ENCODE measurements at regions not wholly inside any gene's neighbourhood (a gene's known extent, or its start where the extent isn't known, plus 50 kb on each side); places are given as distances from the start of the nearest gene placed in this dataset.
"Not testable (repeated sequence)": the region's sequence is repeated elsewhere in the genome, so short reads cannot be mapped to it uniquely, and the experiment has no call there.

- no peak for DNase-seq
These were observed 492.2 kb upstream of the ARRDC3 start for GRCh38 chr5:91875196-91875779.

- DNase-seq, result no peak
These were observed 484.7 kb upstream of the ARRDC3 start for GRCh38 chr5:91867799-91868198.

DNA sequence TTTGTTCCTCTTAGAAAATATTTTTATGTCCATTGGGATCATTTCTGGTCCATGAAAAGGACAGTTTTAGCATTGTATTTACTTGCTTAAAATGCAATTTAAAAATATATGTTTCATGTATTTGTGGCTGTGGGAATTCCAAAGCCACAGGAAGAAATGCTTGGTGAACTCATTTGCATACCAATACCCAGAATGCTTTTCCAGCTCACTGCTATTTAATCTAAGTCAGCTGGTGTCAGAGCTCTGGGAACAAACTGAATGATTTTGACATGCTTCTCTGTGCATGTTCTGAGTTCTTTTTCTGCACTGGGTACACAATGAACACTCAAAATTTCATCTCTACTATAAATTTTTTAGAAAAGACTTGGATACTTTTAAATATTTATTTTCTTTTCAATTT, 482.8 kb upstream of the ARRDC3 start:
- no peak for DNase-seq

DNA sequence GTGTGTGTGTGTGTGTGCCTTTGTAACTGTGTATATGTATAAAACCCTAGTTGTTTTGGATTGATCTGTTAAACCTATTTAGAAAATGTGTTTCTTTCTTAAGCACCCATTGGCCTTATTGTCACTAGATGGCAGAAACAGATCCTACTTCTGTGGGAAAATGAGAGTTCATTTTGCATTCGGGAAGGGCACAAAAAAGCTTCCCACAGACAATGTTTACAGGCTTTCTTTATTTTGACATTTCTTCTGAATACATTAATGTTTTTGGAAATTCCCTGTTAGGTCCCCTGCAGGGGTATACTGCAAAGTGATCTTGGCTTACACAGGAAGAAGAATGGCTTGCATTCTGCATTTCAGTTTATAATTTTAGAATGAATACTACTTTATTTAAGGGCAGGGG, 481.8 kb upstream of the ARRDC3 start:
- no peak for DNase-seq

DNA sequence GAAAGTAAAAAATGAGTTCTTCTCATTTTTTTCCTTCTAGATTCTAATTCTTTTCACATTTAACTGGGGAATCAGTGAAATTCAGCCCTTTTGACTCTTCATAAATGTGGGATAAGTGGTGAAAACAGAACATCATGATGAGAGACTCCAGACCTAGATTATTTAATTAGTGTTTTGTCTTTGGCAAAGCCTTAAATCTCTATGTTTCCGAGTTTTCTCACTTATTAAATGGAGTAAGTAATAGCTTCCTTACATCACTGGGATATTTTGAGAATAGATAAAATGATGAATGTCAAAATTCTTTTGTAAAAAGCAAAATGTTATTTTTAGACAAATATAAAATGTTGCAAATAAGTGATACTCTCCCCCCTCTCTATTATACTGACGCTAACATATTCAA, 468.6 kb upstream of the ARRDC3 start:
- DNase-seq, result no peak

GRCh38 chr5:91850031-91850430, 466.9 kb upstream of the ARRDC3 start:
- no peak for DNase-seq

DNA sequence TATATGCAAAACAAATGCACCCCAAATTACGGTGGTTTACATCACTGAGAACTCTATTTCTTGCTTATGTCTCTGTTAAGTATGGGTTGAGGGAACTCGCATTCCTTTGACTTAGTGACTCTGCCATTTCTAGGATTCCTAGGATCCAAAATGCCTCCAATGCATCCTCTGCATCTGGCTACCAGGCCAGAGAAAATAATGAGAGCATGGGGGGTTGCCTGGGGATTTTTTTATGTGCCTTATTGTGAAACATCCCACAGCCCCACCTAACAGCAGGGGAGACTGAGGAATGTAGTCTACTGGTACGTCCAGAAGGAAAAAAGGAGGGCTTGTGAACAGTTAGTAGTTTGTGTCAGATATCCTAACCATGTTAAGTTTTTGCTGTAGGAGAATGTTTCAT, 466.0 kb upstream of the ARRDC3 start:
- DNase-seq, result no peak

- DNase-seq, result no peak
These were observed 465.3 kb upstream of the ARRDC3 start for GRCh38 chr5:91848453-91848852.

DNA sequence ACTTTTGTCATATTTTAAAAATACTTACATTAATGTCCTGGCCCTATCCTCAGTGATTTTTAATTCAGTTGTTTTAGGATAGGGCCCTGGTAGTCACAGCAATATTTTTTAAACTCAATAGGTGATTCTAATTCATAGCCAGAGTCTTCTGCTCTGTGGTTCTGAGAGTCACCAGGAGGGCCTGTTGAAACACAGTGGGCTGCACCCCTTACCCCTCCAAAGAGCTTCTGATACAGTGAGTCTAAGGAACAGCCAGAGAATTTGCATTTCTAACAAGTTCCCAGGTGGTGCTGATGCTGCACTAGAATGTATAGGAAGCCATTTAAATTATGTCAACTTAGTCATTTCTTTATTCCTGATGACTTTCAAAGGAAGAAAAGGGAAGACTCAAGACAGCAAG, 458.3 kb upstream of the ARRDC3 start:
- no peak for DNase-seq

DNA sequence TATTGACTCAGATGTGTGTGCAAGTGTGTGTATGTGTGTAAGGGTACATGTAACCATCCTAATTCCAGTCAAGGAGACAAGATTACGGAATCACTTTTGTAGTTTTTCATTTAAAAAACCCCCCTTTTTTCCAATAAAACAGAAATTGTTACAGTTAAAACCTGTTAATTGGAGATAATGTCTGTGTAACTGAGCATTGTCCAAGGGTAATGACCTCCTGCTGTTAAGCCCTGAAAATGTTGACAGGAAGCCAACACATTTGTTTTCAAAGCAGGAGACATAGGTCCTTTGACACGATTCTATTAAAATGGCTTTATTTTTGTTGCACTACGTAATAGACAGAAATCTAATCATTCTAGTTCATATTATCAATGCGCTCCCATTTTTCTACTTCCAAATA, 457.3 kb upstream of the ARRDC3 start:
- DNase-seq, result no peak

DNA sequence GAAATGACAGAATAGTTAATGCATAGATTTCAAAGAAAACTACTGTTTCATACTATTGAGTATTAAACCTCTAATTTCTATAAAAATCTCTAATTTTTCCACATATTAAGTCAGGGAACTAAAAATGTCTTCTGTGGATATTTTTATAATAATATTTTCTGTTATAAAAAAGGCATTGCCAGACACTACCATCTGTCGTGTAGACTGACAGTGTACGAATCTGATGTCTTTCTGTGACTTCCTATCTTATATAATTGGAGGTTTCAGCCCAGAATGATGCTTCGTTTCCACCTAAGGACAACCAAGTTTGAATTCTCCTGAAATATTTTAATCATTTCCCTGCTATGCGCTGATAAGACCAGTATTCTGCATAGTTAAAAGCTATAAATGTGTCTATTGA, 456.6 kb upstream of the ARRDC3 start:
- no peak for DNase-seq

GRCh38 chr5:91839233-91839632, 456.1 kb upstream of the ARRDC3 start:
- no peak for DNase-seq

GRCh38 chr5:91830361-91830953, 447.3 kb upstream of the ARRDC3 start:
- no peak for DNase-seq

DNA sequence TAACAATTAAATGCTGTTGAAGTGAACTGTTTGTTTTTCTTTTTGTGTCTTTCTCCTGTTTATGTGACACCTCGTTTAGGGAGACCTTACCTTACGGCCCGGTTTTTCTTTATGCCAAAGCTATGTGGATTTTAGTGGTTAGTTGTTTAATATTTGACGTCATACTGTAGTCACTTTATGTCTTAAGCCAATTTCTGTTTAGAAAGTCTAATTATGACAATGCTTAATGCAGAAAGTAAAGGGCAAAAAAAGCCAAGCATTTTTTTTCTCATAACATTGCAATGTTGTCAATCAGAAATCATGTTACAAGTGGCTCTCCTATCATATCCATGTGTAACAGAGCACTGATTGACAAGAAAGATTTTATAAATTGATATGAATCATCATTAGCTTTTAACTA, 442.5 kb upstream of the ARRDC3 start:
- DNase-seq, result no peak

DNA sequence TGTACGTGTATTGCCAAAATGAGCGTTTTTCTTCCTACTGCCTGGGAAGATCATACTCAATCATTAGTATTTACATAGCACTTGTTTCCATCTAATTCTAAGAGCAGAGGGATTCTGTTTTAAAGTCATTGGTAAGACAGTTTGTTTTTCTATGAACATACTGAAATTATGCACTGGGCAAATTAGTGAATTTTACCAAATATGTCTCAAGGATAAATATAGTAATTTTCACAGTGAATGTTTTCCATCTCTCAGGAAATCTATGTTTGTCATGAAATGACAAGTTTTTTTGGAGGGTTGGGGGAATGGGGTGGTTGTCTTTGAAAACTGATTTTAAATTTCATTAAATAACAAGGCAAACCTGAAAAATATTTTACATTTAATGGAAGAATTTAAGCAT, 441.3 kb upstream of the ARRDC3 start:
- DNase-seq, result no peak

DNA sequence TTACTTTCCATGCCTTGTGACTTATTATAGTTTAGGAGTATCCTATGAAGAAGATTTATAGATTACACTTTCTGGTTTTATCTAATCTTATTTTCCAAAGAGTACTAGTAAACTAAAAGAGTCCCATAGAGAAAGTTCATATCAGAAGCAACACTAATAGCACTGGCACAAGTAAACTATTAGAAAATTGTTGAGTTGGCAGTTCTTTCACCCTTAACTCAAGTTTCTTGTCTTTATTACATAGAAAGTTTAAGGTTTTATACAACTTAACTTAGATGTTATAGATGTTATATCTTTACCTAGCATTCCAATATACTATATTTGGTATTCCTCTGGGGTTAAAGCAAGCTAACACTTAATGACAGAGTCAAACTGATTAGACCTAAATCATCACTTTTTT, 437.8 kb upstream of the ARRDC3 start:
- no peak for DNase-seq

DNA sequence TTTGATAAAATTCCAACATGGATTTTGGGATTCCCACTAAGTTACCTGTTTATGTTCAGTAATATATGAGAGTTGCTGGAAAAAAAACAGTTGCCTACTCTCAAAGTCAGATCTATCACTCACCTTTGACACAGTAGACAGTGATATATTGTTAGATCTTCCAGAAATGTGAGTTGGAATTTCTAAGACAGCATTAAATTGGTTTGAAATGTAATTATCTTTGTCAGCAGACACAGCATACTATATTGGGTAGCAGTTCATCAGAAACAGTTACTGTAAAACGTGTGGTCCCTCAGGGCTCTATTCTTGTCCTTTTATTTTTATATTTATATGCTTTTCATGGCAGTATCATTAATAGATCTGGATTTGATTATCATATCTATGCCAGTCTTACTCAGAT, 433.6 kb upstream of the ARRDC3 start:
- no peak for DNase-seq

DNA sequence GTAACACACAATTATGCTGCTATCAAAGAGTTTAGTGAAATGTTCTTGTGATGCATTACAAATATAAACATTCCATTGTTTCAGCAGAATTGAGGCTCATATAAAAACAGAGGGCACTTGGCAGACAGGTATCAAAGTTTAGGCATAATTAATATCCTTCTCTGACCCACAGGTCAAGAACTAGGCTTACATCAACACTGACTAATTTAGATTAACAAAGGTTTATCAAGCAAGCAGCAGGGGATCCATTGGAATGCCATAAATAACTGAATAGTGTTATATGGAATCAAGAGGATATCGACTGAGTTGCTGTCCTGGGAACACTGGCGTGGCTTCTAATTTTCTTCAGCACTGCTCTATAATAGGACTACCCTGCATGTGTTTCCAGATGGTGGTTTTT, 414.5 kb upstream of the ARRDC3 start:
- no peak for DNase-seq

DNA sequence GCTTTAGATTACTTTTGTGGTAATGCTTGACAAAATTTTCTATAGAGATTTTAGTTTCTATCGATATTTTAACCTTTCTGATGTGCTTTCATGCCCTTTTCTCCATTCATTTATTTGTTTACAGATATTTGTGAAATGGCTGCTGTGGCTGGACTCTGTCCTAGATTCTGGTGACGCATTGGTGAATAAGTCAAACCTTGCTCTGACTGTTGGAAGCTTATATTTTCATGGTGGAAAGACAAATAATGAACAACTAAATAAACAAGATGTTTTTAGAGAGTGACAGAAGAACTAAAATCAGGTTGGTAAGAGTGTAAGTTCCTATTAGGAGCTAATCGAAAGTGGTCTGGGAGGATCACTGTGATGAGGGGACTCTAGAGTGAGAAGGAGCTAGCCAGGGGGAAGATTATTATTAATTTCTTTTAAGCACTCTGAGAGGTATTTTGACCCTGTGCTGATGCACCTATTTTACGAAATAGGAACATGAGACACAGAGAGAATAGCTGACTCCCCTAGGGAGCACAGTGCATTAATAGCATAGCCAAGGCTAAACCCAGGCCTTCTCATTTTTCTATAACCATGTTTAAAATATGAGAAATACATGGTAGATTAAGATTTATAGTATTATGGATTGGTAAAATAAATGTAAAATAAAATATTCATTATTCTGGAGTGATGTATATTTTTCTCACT, 411.9 kb upstream of the ARRDC3 start:
- DNase-seq, result no peak

GRCh38 chr5:91794455-91794854, 411.3 kb upstream of the ARRDC3 start:
- DNase-seq, result no peak

DNA sequence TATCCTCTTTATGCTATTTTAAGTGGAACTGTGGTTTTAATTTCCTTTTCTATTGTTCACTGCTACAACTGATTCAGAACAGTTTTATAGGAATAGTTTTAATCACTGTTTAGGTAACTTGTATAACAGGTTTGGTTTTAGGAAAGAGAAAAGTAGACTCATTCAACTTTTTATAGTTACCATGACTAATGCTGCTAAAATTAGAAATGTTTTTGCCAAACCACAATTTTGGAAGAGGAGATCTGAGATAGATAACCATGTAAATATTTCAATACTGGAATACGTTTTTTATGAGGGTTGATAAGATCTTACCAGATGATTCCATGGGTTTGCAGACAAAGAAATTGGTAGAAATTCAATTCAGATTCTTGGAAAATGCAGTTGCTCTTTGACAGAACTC, 404.6 kb upstream of the ARRDC3 start:
- no peak for DNase-seq

- no peak for DNase-seq
These were observed 394.6 kb upstream of the ARRDC3 start for GRCh38 chr5:91777671-91778070.

GRCh38 chr5:91776249-91776648, 393.1 kb upstream of the ARRDC3 start:
- DNase-seq, result no peak

DNA sequence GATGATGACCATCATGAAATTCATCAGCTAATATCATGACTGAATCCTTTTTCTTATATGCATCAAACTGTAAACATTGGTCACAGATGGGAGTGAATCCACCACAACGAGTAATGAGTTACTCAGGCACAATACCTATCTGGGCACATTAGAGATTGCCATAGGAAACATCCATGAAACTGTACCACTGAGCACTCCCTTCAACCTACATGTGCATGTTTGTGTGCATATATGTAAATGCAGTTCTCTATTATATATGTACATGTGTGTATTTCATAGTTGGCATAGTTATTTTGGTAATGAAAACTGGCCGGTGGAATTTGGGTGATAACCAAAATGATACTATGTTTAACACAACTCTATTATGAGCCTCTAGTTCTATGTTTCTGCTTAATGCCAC, 387.3 kb upstream of the ARRDC3 start:
- no peak for DNase-seq

GRCh38 chr5:91757383-91757782, 374.3 kb upstream of the ARRDC3 start:
- not testable (repeated sequence) for DNase-seq
